HUES48 (cell line): ENCODE measurements at regions not wholly inside any gene's neighbourhood (a gene's known extent, or its start where the extent isn't known, plus 50 kb on each side); places are given as distances from the start of the nearest gene placed in this dataset.

Experiments used
- H3K27ac ChIP-seq: one replicate; pipeline ENCODE4 v1.7.0; 2013; ENCODE audit warnings: low read depth, low read length, inconsistent platforms
- H3K27me3 ChIP-seq: 2 replicates; pipeline ENCODE4 v1.6.1; 2013; ENCODE audit warnings: mild to moderate bottlenecking, low read length; ENCODE audit not compliant: control insufficient read depth, insufficient read depth
- H3K36me3 ChIP-seq: 2 replicates; pipeline ENCODE4 v1.6.1; 2013; ENCODE audit warnings: low read length; ENCODE audit not compliant: control insufficient read depth, insufficient read depth
- H3K4me1 ChIP-seq: 2 replicates; pipeline ENCODE4 v1.6.1; 2013; ENCODE audit warnings: mild to moderate bottlenecking, low read length; ENCODE audit not compliant: control insufficient read depth, insufficient read depth
- H3K4me3 ChIP-seq: 2 replicates; pipeline ENCODE4 v1.5.1; 2013; ENCODE audit warnings: mild to moderate bottlenecking, low read depth, low read length
- H3K9ac ChIP-seq: 2 replicates; pipeline ENCODE4 v1.6.1; 2013; ENCODE audit warnings: mild to moderate bottlenecking, low read depth, low read length, moderate library complexity
- H3K9me3 ChIP-seq: 2 replicates; pipeline ENCODE4 v1.6.1; 2013; ENCODE audit warnings: low read length; ENCODE audit not compliant: control insufficient read depth, insufficient read depth

GRCh38 chr7:119969054-119969453 is 303.9 kb upstream of the KCND2 start:
- no peaks in the 10 kb centered on the region for H3K27me3 ChIP-seq
- H3K9ac ChIP-seq: no peak overlapping the region
- no peak overlapping the region for H3K4me3 ChIP-seq
- no peaks in the 10 kb centered on the region for H3K9me3 ChIP-seq
- H3K27ac ChIP-seq: no peak overlapping the region
- H3K36me3 ChIP-seq: no peaks in the 10 kb centered on the region
- H3K4me1 ChIP-seq: peaks cover 7% of the 10 kb centered on the region; the same call in 1 of the 2 replicates

DNA sequence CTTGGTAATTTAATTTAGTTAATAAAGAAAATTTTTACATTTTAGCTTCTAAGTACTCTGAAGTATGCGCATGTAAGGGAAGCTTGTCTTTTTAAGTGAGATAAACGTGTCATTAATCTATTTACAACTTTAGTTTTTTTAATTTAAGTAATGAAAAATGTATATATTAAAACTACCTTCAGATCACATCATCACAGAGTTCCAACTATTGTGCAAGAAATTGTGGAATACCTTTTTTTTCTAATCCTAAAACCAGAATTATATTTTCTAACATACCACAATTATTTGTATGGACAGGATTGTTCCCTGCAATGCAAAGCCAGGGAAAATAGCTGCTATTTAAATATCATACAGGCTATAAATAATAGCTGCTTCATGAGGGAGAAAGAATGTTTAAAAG is 303.2 kb upstream of the KCND2 start:
- H3K4me1 ChIP-seq: peaks cover 7% of the 10 kb centered on the region; the same call in 1 of the 2 replicates
- no peak overlapping the region for H3K9ac ChIP-seq
- H3K36me3 ChIP-seq: no peaks in the 10 kb centered on the region
- H3K9me3 ChIP-seq: no peaks in the 10 kb centered on the region
- H3K4me3 ChIP-seq: no peak overlapping the region
- H3K27me3 ChIP-seq: no peaks in the 10 kb centered on the region
- no peak overlapping the region for H3K27ac ChIP-seq

DNA sequence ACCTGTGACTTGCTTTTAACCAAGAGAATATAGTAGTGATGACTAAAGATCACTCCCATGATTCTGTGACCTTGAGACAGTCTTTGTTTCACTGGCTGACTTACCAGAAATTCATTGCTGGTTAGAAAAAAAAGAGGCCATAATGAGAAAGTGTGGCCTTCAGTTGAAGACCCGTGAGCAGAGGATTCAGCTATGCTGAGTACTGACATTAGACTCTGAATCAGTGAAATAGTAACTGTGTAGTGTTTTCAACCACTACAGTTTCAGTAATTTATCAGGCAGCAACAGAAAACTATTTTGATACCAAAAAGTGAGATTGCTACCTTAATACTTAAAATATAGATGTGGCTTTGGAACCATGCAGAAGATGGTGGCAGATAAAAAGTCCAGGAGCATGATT is 298.0 kb upstream of the KCND2 start:
- Histone ChIP-seq H3K36me3 (no peaks in the 10 kb centered on the region), H3K9me3 (no peaks in the 10 kb centered on the region), H3K27ac (no peak overlapping the region), H3K9ac (no peak overlapping the region), H3K4me3 (no peak overlapping the region), H3K27me3 (no peaks in the 10 kb centered on the region), H3K4me1 (no peaks in the 10 kb centered on the region)

GRCh38 chr7:119982884-119983283 is 290.1 kb upstream of the KCND2 start:
- Histone ChIP-seq H3K9ac (no peak overlapping the region), H3K27ac (no peak overlapping the region)

GRCh38 chr7:119983468-119983867 is 289.5 kb upstream of the KCND2 start:
- Histone ChIP-seq H3K4me3 (no peak overlapping the region), H3K27ac (no peak overlapping the region), H3K4me1 (no peaks in the 10 kb centered on the region), H3K36me3 (no peaks in the 10 kb centered on the region), H3K27me3 (no peaks in the 10 kb centered on the region), H3K9me3 (no peaks in the 10 kb centered on the region), H3K9ac (no peak overlapping the region)

More at GRCh38 chr7:119982884-119983283, 290.1 kb upstream of the KCND2 start:
- H3K4me3 ChIP-seq: no peak overlapping the region
- H3K36me3 ChIP-seq: no peaks in the 10 kb centered on the region
- no peaks in the 10 kb centered on the region for H3K4me1 ChIP-seq
- H3K27me3 ChIP-seq: no peaks in the 10 kb centered on the region
- no peaks in the 10 kb centered on the region for H3K9me3 ChIP-seq

DNA sequence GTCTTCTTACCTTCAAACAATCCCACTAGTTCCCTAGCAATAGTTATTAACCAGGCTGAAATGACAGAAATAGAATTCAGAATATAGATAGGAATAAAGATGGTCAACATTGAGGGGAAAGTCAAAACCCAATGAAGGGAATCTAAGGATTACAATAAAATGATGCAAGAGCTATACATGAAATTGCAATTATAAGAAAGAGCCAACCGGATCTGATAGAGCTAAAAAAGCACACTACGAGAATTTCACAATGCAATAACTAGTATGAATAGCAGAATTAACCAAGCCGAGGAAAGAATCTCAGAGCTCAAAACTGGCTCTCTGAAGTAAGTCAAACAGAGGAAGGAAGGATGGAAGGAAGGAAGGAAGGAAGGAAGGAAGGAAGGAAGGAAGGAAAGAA is 288.7 kb upstream of the KCND2 start:
- no peaks in the 10 kb centered on the region for H3K9me3 ChIP-seq
- no peak overlapping the region for H3K27ac ChIP-seq
- H3K9ac ChIP-seq: no peak overlapping the region
- H3K4me3 ChIP-seq: no peak overlapping the region
- no peaks in the 10 kb centered on the region for H3K27me3 ChIP-seq
- no peaks in the 10 kb centered on the region for H3K4me1 ChIP-seq
- no peaks in the 10 kb centered on the region for H3K36me3 ChIP-seq

DNA sequence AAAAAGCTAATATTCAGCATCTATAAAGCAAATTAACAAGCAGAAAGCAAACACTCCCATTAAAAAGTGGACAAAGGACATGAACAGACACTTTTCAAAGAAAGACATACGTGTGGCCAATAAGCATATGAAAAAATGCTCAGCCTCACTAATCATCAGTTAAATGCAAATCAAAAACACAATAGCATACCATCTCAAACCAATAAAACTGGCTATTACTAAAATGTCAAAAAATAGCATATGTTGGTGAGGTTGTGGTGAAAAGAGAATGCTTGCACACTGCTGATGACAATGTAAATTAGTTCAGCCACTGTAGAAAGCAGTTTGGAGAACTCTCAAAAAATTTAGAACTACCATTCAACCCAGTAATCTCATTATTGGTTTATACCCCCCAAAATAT is 284.6 kb upstream of the KCND2 start:
- no peaks in the 10 kb centered on the region for H3K9me3 ChIP-seq
- H3K4me1 ChIP-seq: no peaks in the 10 kb centered on the region
- no peak overlapping the region for H3K9ac ChIP-seq
- no peaks in the 10 kb centered on the region for H3K36me3 ChIP-seq
- no peak overlapping the region for H3K4me3 ChIP-seq
- no peaks in the 10 kb centered on the region for H3K27me3 ChIP-seq
- no peak overlapping the region for H3K27ac ChIP-seq

- H3K36me3 ChIP-seq: no peaks in the 10 kb centered on the region
- 0 out of 2 replicates have a peak, but pooled peaks cover 3% of the 10 kb centered on the region for H3K9me3 ChIP-seq
- no peak overlapping the region for H3K9ac ChIP-seq
- H3K4me1 ChIP-seq: no peaks in the 10 kb centered on the region
- H3K27me3 ChIP-seq: no peaks in the 10 kb centered on the region
- H3K27ac ChIP-seq: no peak overlapping the region
- no peak overlapping the region for H3K4me3 ChIP-seq
These were observed 278.0 kb upstream of the KCND2 start for GRCh38 chr7:119994928-119995327.

GRCh38 chr7:119996634-119997033 is 276.3 kb upstream of the KCND2 start:
- H3K27me3 ChIP-seq: no peaks in the 10 kb centered on the region
- H3K27ac ChIP-seq: no peak overlapping the region
- H3K4me1 ChIP-seq: no peaks in the 10 kb centered on the region
- no peak overlapping the region for H3K9ac ChIP-seq
- H3K4me3 ChIP-seq: no peak overlapping the region
- H3K36me3 ChIP-seq: no peaks in the 10 kb centered on the region
- H3K9me3 ChIP-seq: 0 out of 2 replicates have a peak, but pooled peaks cover 3% of the 10 kb centered on the region

DNA sequence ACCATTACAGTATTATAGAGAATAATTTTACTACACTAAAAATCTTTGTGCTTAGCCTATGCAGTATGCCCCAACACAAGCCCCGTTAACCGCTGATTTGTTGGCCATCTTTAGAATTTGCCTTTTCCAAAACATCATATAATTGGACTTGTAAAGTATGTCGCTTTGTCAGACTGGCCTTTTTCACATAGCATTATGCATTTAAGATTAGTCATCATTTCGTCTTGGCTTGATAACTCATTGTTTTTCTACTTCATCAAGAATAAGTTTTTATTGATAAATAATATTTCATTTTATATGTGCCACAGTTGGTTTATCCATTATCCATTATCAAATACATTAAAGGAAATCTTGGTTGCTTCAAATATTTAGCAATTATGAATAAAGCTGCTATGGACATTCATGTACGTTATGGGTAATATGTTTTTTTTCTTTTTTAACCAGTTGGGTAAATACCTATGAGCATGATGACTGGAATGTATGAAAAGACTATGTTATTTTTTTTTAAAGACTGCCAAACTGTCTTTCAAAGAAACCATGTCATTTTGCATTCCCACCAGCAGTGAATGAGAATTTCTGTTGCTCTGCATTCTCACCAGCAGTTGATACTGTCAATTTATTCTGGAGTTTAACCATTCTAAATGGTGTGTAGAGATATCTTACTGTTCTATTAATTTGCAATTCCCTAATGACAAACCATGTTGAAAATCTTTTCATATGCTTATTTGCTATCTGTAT is 273.1 kb upstream of the KCND2 start:
- Histone ChIP-seq H3K9me3 (0 out of 2 replicates have a peak, but pooled peaks cover under 1% of the 10 kb centered on the region), H3K27me3 (no peaks in the 10 kb centered on the region), H3K4me3 (no peak overlapping the region), H3K9ac (no peak overlapping the region), H3K27ac (no peak overlapping the region), H3K36me3 (no peaks in the 10 kb centered on the region), H3K4me1 (no peaks in the 10 kb centered on the region)

- Histone ChIP-seq H3K9ac (no peak overlapping the region), H3K4me3 (no peak overlapping the region), H3K27me3 (no peaks in the 10 kb centered on the region), H3K27ac (no peak overlapping the region), H3K36me3 (no peaks in the 10 kb centered on the region), H3K4me1 (no peaks in the 10 kb centered on the region), H3K9me3 (no peaks in the 10 kb centered on the region)
These were observed 267.3 kb upstream of the KCND2 start for GRCh38 chr7:120005720-120006119.
